ENCODE measurements at regions not wholly inside any gene's neighbourhood (a gene's known extent, or its start where the extent isn't known, plus 50 kb on each side); places are given as distances from the start of the nearest gene placed in this dataset.
A peak's percentile ranks its signal among the peaks of the same experiment; 100 is the strongest.

- TF ChIP-seq, protein P1, sequence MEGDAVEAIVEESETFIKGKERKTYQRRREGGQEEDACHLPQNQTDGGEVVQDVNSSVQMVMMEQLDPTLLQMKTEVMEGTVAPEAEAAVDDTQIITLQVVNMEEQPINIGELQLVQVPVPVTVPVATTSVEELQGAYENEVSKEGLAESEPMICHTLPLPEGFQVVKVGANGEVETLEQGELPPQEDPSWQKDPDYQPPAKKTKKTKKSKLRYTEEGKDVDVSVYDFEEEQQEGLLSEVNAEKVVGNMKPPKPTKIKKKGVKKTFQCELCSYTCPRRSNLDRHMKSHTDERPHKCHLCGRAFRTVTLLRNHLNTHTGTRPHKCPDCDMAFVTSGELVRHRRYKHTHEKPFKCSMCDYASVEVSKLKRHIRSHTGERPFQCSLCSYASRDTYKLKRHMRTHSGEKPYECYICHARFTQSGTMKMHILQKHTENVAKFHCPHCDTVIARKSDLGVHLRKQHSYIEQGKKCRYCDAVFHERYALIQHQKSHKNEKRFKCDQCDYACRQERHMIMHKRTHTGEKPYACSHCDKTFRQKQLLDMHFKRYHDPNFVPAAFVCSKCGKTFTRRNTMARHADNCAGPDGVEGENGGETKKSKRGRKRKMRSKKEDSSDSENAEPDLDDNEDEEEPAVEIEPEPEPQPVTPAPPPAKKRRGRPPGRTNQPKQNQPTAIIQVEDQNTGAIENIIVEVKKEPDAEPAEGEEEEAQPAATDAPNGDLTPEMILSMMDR (IDR thresholded peaks at IDR 0.05; ENCODE audit: low read depth, low read length, missing control alignments): no peak
- Histone ChIP-seq H3K36me3 (replicated peaks) (no peaks in the 10 kb centered on the region), H3K27me3 (replicated peaks) (no peaks in the 10 kb centered on the region), H3K4me3 (ENCODE audit: low read depth, low read length) (no peak overlapping the region), H3K27ac (no peak overlapping the region)
- in situ Hi-C loops (cut with HindIII; ENCODE audit: low pct_ligation_motif_present, low sequenced_read_pairs): no loop called here
- no peak for DNase-seq
Observed at GRCh38 chr9:104278929-104279496, 184.9 kb downstream of the SMC2 start.

DNA sequence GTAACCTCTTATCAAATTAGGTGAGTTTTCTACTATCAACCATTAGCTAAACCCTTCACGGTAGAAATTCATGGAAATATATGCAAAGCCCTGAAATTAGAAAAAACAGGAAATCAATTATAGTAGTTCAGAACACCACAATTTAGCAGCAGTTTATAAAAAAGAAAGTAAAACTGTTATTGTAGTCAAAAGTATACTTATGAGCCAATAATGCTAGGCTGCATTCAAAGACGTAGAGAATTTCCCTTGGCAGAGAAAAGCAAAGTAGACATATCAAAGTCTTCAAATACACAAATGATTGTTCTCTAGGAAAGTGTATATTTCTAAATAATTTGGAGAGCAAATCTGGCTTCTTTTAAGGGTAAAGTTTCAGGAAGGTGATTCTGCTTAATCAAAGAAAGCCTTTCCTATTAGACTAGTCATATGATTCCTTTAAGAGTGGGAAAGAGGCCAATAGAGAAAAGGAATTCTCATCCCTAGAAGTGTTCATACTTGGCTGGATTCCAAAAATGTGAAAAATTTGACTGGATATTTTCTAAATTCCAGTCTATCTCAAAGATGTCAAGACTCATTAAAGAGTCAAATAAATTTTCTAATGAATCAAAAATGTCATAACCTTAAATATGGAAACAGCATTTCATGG is 185.5 kb downstream of the SMC2 start:
- DNase-seq: no peak
- TF ChIP-seq, protein P1 (IDR thresholded peaks at IDR 0.05; ENCODE audit: low read depth, low read length, missing control alignments): no peak
- no peak overlapping the region for H3K27ac ChIP-seq
- no peaks in the 10 kb centered on the region for H3K27me3 ChIP-seq (replicated peaks)
- H3K36me3 ChIP-seq (replicated peaks): no peaks in the 10 kb centered on the region
- no peak overlapping the region for H3K4me3 ChIP-seq (ENCODE audit: low read depth, low read length)
- in situ Hi-C loops (cut with HindIII; ENCODE audit: low pct_ligation_motif_present, low sequenced_read_pairs): no loop called here

- in situ Hi-C loops (cut with HindIII; ENCODE audit: low pct_ligation_motif_present, low sequenced_read_pairs): no loop called here
- TF ChIP-seq, protein P1 (IDR thresholded peaks at IDR 0.05; ENCODE audit: low read depth, low read length, missing control alignments): no peak
- no peaks in the 10 kb centered on the region for H3K27me3 ChIP-seq (replicated peaks)
Observed at GRCh38 chr9:104280178-104280560, 186.1 kb downstream of the SMC2 start.

DNA sequence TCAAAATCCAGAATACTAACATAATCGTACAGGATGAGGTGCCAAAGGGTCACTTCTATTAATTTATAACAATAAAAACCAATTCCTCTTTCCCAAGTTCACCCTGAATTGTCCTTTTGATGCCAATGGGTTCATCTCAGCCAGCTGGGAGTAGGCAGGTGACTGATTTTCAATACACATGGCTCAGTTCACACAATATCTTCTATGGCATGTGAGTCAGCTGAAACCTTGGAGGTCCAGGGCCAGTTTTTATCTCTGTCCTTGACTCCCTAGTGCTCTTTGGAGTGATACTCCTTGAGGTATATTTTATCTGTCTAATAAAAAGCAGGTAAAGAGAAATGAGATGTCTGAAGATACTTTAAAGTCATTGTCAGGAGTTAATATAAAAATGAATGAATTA is 186.6 kb downstream of the SMC2 start:
- Histone ChIP-seq H3K4me3 (ENCODE audit: low read depth, low read length) (no peak overlapping the region), H3K36me3 (replicated peaks) (no peaks in the 10 kb centered on the region), H3K27ac (no peak overlapping the region), H3K27me3 (replicated peaks) (no peaks in the 10 kb centered on the region)
- in situ Hi-C loops (cut with HindIII; ENCODE audit: low pct_ligation_motif_present, low sequenced_read_pairs): no loop called here
- no peak for DNase-seq
- TF ChIP-seq, protein P1 (IDR thresholded peaks at IDR 0.05; ENCODE audit: low read depth, low read length, missing control alignments): no peak

More at GRCh38 chr9:104280178-104280560, 186.1 kb downstream of the SMC2 start:
- H3K36me3 ChIP-seq (replicated peaks): no peaks in the 10 kb centered on the region
- H3K4me3 ChIP-seq (ENCODE audit: low read depth, low read length): no peak overlapping the region
- no peak for DNase-seq
- H3K27ac ChIP-seq: no peak overlapping the region

- no peak for DNase-seq
- Histone ChIP-seq H3K4me3 (ENCODE audit: low read depth, low read length) (no peak overlapping the region), H3K27ac (no peak overlapping the region), H3K27me3 (replicated peaks) (no peaks in the 10 kb centered on the region), H3K36me3 (replicated peaks) (no peaks in the 10 kb centered on the region)
- in situ Hi-C loops (cut with HindIII; ENCODE audit: low pct_ligation_motif_present, low sequenced_read_pairs): no loop called here
- TF ChIP-seq, protein P1 (IDR thresholded peaks at IDR 0.05; ENCODE audit: low read depth, low read length, missing control alignments): no peak
Observed at GRCh38 chr9:104286187-104286586, 192.1 kb downstream of the SMC2 start.

DNA sequence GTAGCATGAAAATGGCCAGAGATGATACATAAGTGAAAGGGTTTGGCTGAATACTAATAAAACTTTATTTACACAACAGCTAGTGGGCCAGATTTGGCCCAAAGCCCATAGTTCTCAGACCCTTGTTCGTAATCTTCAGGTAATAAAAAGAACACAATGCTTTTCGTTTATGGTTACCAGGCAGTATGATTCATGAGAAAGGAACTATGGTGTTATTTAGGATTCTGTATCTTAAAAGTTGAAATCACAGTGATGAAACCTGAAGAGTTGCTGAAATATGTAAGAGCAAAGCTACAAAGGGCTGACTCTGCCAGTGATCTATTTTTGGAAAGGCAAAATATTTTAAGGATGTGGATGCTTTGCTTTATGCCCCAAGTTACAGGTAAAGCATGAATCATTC is 192.7 kb downstream of the SMC2 start:
- Histone ChIP-seq H3K27ac (peak overlapping the region; percentile 15), H3K4me3 (ENCODE audit: low read depth, low read length) (no peak overlapping the region), H3K27me3 (replicated peaks) (no peaks in the 10 kb centered on the region), H3K36me3 (replicated peaks) (no peaks in the 10 kb centered on the region)
- in situ Hi-C loops (cut with HindIII; ENCODE audit: low pct_ligation_motif_present, low sequenced_read_pairs): no loop called here
- TF ChIP-seq, protein P1 (IDR thresholded peaks at IDR 0.05; ENCODE audit: low read depth, low read length, missing control alignments): no peak
- DNase-seq: no peak

Measured in brain microvascular endothelial cell (primary cell).